Adrenal gland (tissue), 9 donors: ENCODE measurements at regions not wholly inside any gene's neighbourhood (a gene's known extent, or its start where the extent isn't known, plus 50 kb on each side); places are given as distances from the start of the nearest gene placed in this dataset.

Source experiments
- DNase-seq, 7 donors: peaks; one replicate each; pipeline ENCODE4 v3.0.0-alpha.2; 2019 to 2020
- H3K27ac ChIP-seq, 5 donors: fragments of 200-600 bp; sonication (generic) in 4 of 5; 1 replicate in 3 of 5; 2 replicates in 2 of 5; pipeline versions ENCODE4 v1.5.1 to v1.8.0; 2016 to 2020; ENCODE audit warnings: mild to moderate bottlenecking in 1 of 5
- H3K27me3 ChIP-seq: fragments of 200-600 bp; 2 replicates; pipeline ENCODE4 v1.8.0; 2021
- H3K36me3 ChIP-seq, 2 donors: fragments of 200-600 bp; replicated peaks in 1 of 2; 1 replicate in 1 of 2; 2 replicates in 1 of 2; pipeline versions ENCODE4 v1.5.1 to v1.8.0; 2018 to 2022
- H3K4me1 ChIP-seq, 2 donors: fragments of 200-600 bp; replicated peaks in 1 of 2; 1 replicate in 1 of 2; 2 replicates in 1 of 2; pipeline versions ENCODE4 v1.5.1 to v1.8.0; 2018 to 2021
- H3K4me3 ChIP-seq, 4 donors: fragments of 200-600 bp; sonication (generic) in 3 of 4; one replicate each; pipeline ENCODE4 v1.5.1; 2016 to 2018
- H3K9me3 ChIP-seq, 3 donors: fragments of 200-600 bp; sonication (generic) in 1 of 3; replicated peaks in 1 of 3; 1 replicate in 2 of 3; 2 replicates in 1 of 3; pipeline versions ENCODE4 v1.5.1 to v1.8.0; 2016 to 2021
- CTCF ChIP-seq, 6 experiments: fragments of 450-650 bp in 4 of 6; fragments of 200-600 bp in 2 of 6; sonication (generic) in 1 of 6; IDR thresholded peaks; 1 replicate in 5 of 6; 2 replicates in 1 of 6; pipeline versions ENCODE4 v1.5.1 to v1.8.0; 2016 to 2021; ENCODE audit warnings: antibody characterized with exemption in 6 of 6, mild to moderate bottlenecking in 2 of 6, moderate library complexity in 1 of 6
- POLR2A ChIP-seq, 2 donors: fragments of 450-650 bp; IDR thresholded peaks; one replicate each; pipeline ENCODE4 v1.6.1; 2017; ENCODE audit warnings: antibody characterized with exemption in 2 of 2, mild to moderate bottlenecking in 2 of 2, moderate library complexity in 1 of 2
- WGBS, 4 donors: extraction: QIAGEN DNeasy Blood & Tissue Kit in 2 of 4; methylation state at CpG; one replicate each; pipeline versions ENCODE4 v1.1.5 to v1.1.7; 2013 to 2017; 5-methylcytosine and 5-hydroxymethylcytosine counted together
- intact Hi-C, 2 donors: fragments of 100-400 bp; cut with DNase I; formaldehyde crosslinking; loops; one replicate each; pipeline versions ENCODE4 v1.14.1 to v1.15.0; 2022 to 2023
- donor health status: healthy with polysubstance abuse.
- donor health status: Bipolar disorder and iron deficiency.
- donor health status: DM: yes; HTN: yes; CAD: no.
- donor health status: DM: no; HTN: no; CAD: no.
- donor health status: DM: no; HTN: no; CAD: no.

GRCh38 chr10:6692103-6692502 is 112.0 kb upstream of the PRKCQ start:
- no peak overlapping the region for H3K27ac ChIP-seq
- 50 to 67% (median 60%) methylated on average over 2 of the region's 2 CpGs for WGBS, 4 donors

GRCh38 chr10:6689036-6689435 is 109.0 kb upstream of the PRKCQ start:
- H3K9me3 ChIP-seq = no peaks in the 10 kb centered on the region
- no peaks in the 10 kb centered on the region for H3K36me3 ChIP-seq
- no peak for DNase-seq
- WGBS, 4 donors = 58 to 73% (median 67%) methylated on average over 5 of the region's 5 CpGs
- H3K27ac ChIP-seq = no peak overlapping the region
- H3K4me1 ChIP-seq = no peaks in the 10 kb centered on the region
- no peak for TF ChIP-seq POLR2A (IDR thresholded peaks at IDR 0.05)
- no peak for TF ChIP-seq CTCF (IDR thresholded peaks at IDR 0.05)
- intact Hi-C loops = no loop called here
- peaks cover 6% of the 10 kb centered on the region for H3K27me3 ChIP-seq
- H3K4me3 ChIP-seq = no peak overlapping the region

More at GRCh38 chr10:6692103-6692502, 112.0 kb upstream of the PRKCQ start:
- intact Hi-C loops = no loop called here
- Histone ChIP-seq H3K36me3 (no peaks in the 10 kb centered on the region), H3K4me3 (no peak overlapping the region), H3K4me1 (no peaks in the 10 kb centered on the region), H3K9me3 (no peaks in the 10 kb centered on the region), H3K27me3 (peaks cover 6% of the 10 kb centered on the region)
- DNase-seq = no peak
- no peak for TF ChIP-seq CTCF (IDR thresholded peaks at IDR 0.05)
- TF ChIP-seq POLR2A (IDR thresholded peaks at IDR 0.05) = no peak

DNA sequence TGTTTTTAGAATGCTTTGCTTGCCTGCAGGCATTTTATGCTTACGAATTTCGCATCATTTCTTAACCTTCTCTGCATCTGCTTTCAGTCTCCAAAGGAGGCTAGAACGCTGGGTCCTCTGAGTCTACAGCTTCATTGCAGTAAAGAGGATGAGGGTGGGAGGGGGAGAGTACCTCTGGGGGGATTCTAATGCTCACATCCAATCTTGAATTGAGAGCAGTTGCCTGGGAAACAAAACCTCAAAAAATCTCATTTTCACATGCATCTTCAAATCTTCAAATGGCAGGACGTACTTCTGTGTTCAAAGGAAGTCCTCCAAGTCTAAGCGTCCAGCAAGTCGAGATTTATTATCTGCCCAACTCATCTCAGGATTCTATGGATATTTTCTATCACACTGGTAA is 100.7 kb upstream of the PRKCQ start:
- no peak for TF ChIP-seq POLR2A (IDR thresholded peaks at IDR 0.05)
- TF ChIP-seq CTCF (IDR thresholded peaks at IDR 0.05) = no peak
- no peaks in the 10 kb centered on the region for H3K27me3 ChIP-seq
- no peaks in the 10 kb centered on the region for H3K9me3 ChIP-seq
- DNase-seq = no peak
- no peaks in the 10 kb centered on the region for H3K4me1 ChIP-seq
- H3K4me3 ChIP-seq = no peak overlapping the region
- intact Hi-C loops = no loop called here
- H3K27ac ChIP-seq = no peak overlapping the region
- no peaks in the 10 kb centered on the region for H3K36me3 ChIP-seq
- WGBS, 4 donors = 64 to 72% (median 69%) methylated on average over 6 of the region's 6 CpGs

DNA sequence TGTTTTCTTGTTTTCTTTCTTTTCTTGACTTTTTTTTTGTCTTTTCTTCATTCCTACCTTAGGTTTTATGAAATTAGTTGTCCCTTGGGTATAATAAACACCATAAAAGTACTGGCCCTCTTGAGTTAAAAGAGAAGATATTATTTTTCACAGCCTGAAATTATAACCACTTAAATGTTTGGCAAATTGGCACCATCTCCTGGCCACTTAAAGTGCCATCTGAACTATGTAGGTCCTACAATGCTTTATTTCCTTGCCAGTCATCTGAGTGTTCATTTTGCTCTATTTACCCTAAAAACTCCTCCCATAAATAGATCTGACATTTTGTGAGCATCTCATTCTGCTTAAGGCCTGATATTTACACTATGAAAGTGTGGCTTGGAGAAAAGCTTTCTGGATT is 98.9 kb upstream of the PRKCQ start:
- no peaks in the 10 kb centered on the region for H3K4me1 ChIP-seq
- H3K27me3 ChIP-seq = no peaks in the 10 kb centered on the region
- no peak overlapping the region for H3K4me3 ChIP-seq
- H3K36me3 ChIP-seq = no peaks in the 10 kb centered on the region
- intact Hi-C loops = loop anchor here in 1 of 2 donors (10.0 kb wide), 1 partner anchor 234 kb away; no protein-coding TSS in a partner anchor
- H3K9me3 ChIP-seq = no peaks in the 10 kb centered on the region
- TF ChIP-seq CTCF (IDR thresholded peaks at IDR 0.05) = no peak
- no peak for TF ChIP-seq POLR2A (IDR thresholded peaks at IDR 0.05)
- H3K27ac ChIP-seq = no peak overlapping the region
- DNase-seq = no peak
